D721Med (cell line): ENCODE measurements at regions not wholly inside any gene's neighbourhood (a gene's known extent, or its start where the extent isn't known, plus 50 kb on each side); places are given as distances from the start of the nearest gene placed in this dataset.

Source experiments
- DNase-seq: peaks from one replicate; pipeline ENCODE4 v3.0.0; 2011; ENCODE audit warnings: low spot score; ENCODE audit not compliant: insufficient read length
- FAIRE-seq: peaks from 2 replicates; lab custom pipeline; 2011; peaks lifted over from hg19 to GRCh38; lab: Jason Lieb, UNC
- CTCF ChIP-seq: IDR thresholded peaks from 2 replicates; pipeline ENCODE4 v1.5.1; 2012; ENCODE audit warnings: mild to moderate bottlenecking, control low read depth; ENCODE audit not compliant: insufficient read depth; ENCODE audit errors: missing control alignments

DNA sequence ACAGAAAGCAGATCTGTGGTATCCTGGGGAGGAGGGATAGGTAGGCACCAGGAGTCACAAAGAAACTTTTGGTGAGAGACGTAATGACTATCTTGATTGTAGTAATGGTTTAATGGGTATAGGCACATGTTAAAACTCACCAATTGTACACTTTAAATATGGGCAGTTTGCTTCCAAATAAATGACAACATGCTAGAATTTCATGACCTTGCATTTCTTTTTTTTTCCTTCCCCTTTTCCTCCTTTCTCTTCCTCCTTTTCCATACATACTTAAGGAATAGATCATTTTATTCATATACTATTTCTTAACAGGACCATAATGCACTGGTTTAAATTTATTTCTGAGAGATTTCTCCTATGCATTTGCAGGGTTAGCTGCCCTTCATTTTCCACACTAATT, 341.8 kb downstream of the TMEM182 start:
- DNase-seq, result no peak
- no peak for TF ChIP-seq CTCF
- FAIRE-seq, result no peak

- FAIRE-seq, result no peak
- TF ChIP-seq CTCF, result no peak
- no peak for DNase-seq
Measured at GRCh38 chr2:103119352-103119751, 357.5 kb downstream of the TMEM182 start.

DNA sequence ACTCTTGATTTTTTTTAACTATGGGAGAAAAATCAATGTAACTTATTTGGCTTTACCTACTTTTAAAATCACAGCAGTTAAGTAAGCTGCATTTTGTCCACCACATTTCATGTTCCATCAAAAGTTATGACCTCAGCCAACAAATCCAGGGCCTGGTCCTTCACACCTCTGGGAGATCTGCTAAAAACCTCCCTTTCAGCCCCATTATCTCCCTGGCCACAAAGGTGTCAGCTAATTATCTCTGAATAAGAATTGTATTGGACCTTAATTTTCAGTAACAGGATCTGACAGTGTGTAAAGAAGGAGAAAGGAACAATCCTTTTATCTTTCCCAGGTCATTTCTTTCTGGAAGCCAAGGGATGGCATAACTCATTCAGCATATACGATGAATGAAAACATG, 359.3 kb downstream of the TMEM182 start:
- no peak for TF ChIP-seq CTCF
- DNase-seq (no peak), FAIRE-seq (no peak)

- FAIRE-seq (no peak), DNase-seq (no peak)
- no peak for TF ChIP-seq CTCF
Measured at GRCh38 chr2:103123516-103123915, 361.7 kb downstream of the TMEM182 start.

DNA sequence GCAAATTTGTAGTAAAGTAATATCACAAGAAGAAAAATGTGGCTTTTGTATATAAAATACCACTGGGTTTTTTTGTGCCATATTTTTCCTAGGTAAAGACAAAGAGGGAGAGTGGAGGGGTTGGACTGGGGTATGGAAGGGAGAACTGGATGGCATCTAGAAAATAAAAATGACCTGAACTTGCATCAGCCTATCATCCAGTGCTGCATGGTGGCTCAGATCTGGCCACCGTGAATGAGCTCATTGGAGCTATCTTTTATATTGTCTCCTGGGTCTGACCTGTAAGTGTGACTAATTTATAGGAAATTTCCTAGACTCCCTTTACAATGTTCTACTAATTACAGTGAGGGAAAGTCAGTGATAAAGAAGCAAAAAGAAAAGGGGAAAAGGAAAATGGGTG, 369.0 kb downstream of the TMEM182 start:
- no peak for TF ChIP-seq CTCF
- DNase-seq (no peak), FAIRE-seq (no peak)

GRCh38 chr2:103132536-103133217, 370.8 kb downstream of the TMEM182 start:
- no peak for TF ChIP-seq CTCF
- DNase-seq (no peak), FAIRE-seq (no peak)

- no peak for TF ChIP-seq CTCF
- no peak for DNase-seq
- no peak for FAIRE-seq
Measured at GRCh38 chr2:103135679-103136078, 373.8 kb downstream of the TMEM182 start.
